NCI-H82 treated with DMSO at 0.1 percent for 48 hours (cell line): ENCODE measurements at regions not wholly inside any gene's neighbourhood (a gene's known extent, or its start where the extent isn't known, plus 50 kb on each side); places are given as distances from the start of the nearest gene placed in this dataset.

Experiments used
- DNase-seq: peaks from one replicate; lab custom pipeline; 2025; ENCODE audit not compliant: unreplicated experiment; lab: John Stamatoyannopoulos, UW

- no peak for DNase-seq
These were observed 71.7 kb upstream of the MROH9 start for GRCh38 chr1:170863621-170864020.

- no peak for DNase-seq
These were observed 71.1 kb upstream of the MROH9 start for GRCh38 chr1:170864238-170864637.

- DNase-seq, result no peak
These were observed 70.3 kb upstream of the MROH9 start for GRCh38 chr1:170864876-170865538.

- DNase-seq, result no peak
These were observed 68.7 kb upstream of the MROH9 start for GRCh38 chr1:170866646-170867045.

GRCh38 chr1:170871868-170872267, 63.5 kb upstream of the MROH9 start:
- no peak for DNase-seq

GRCh38 chr1:170872663-170873062, 62.7 kb upstream of the MROH9 start:
- no peak for DNase-seq

- DNase-seq, result no peak
These were observed 60.7 kb upstream of the MROH9 start for GRCh38 chr1:170874671-170875070.

- DNase-seq, result peak; percentile 31
These were observed 53.8 kb upstream of the MROH9 start for GRCh38 chr1:170881268-170882265.
